K562 (cell line): ENCODE measurements at regions not wholly inside any gene's neighbourhood (a gene's known extent, or its start where the extent isn't known, plus 50 kb on each side); places are given as distances from the start of the nearest gene placed in this dataset.

Source experiments
- ATAC-seq: fragments of 200-7000 bp; cut with Tn5 transposase; 3 replicates; pipeline ENCODE4 v1.9.1; 2020; ENCODE audit warnings: moderate library complexity
- BruUV-seq: library from RNA; stranded (reverse); fragments of 400-500 nt; replicated peaks from 2 replicates; lab custom pipeline; 2021; lab: Mats Ljungman, UMichigan
- CTCF ChIA-PET: fragments of 300-600 bp; formaldehyde crosslinking; extraction: SDS; loops from one replicate; lab custom pipeline; 2021; ENCODE audit warnings: low intra/inter-chr PET ratio; lab: Yijun Ruan, JAX
- POLR2A ChIA-PET: fragments of 300-600, 350-650 bp; sonication (Branson Sonifier 250); formaldehyde crosslinking; extraction: SDS; loops from one replicate; lab custom pipeline; 2021; ENCODE audit warnings: antibody characterized with exemption, inconsistent platforms; lab: Yijun Ruan, JAX
- DNase-seq, 4 experiments: peaks; one replicate each; pipeline versions ENCODE4 v3.0.0 to v3.0.0-alpha.2; 2011 to 2018; ENCODE audit warnings: low spot score in 3 of 4, mixed read lengths in 3 of 4; ENCODE audit errors: extremely low read depth in 1 of 4
- FAIRE-seq: peaks from 2 replicates; lab custom pipeline; 2011; peaks lifted over from hg19 to GRCh38; lab: Jason Lieb, UNC
- H2AFZ ChIP-seq: 2 replicates; pipeline ENCODE4 v1.6.0; 2011; ENCODE audit warnings: low read depth, low read length, control low read depth, inconsistent platforms
- H3K27ac ChIP-seq: fragments of 200-600 bp; 3 replicates; pipeline ENCODE4 v1.8.0; 2011; ENCODE audit warnings: low read depth, mild to moderate bottlenecking, control low read depth, inconsistent platforms, low read length, moderate library complexity, mixed read lengths; ENCODE audit errors: extremely low read depth
- H3K27me3 ChIP-seq, 2 experiments: fragments of 300-600 bp in 1 of 2; 2 replicates in 1 of 2; 3 replicates in 1 of 2; pipeline versions ENCODE4 v1.6.0 to v1.8.0; 2011; ENCODE audit warnings: inconsistent platforms in 2 of 2, low read length in 2 of 2, mild to moderate bottlenecking in 1 of 2, mixed read lengths in 1 of 2, moderate library complexity in 1 of 2; ENCODE audit not compliant: control insufficient read depth in 2 of 2, insufficient read depth in 2 of 2
- H3K36me3 ChIP-seq: fragments of 300-600 bp; 3 replicates; pipeline ENCODE4 v1.8.0; 2011; ENCODE audit warnings: mild to moderate bottlenecking, low read length, inconsistent platforms; ENCODE audit not compliant: control insufficient read depth, insufficient read depth
- H3K4me1 ChIP-seq, 2 experiments: fragments of 200-600 bp in 1 of 2; replicated peaks in 1 of 2; 2 replicates in 1 of 2; 3 replicates in 1 of 2; pipeline versions ENCODE4 v1.5.1 to v1.8.0; 2011; ENCODE audit warnings: inconsistent platforms in 2 of 2, low read length in 2 of 2, mild to moderate bottlenecking in 1 of 2, mixed read lengths in 1 of 2, moderate library complexity in 1 of 2; ENCODE audit not compliant: control insufficient read depth in 2 of 2, insufficient read depth in 2 of 2
- H3K4me2 ChIP-seq: 2 replicates; pipeline ENCODE4 v1.6.1; 2011; ENCODE audit warnings: low read length, control low read depth, inconsistent platforms, mixed read lengths; ENCODE audit not compliant: insufficient read depth
- H3K4me3 ChIP-seq: fragments of 200-600 bp; sonication (generic), shearing (Covaris generic); 2 replicates; pipeline ENCODE4 v1.5.1; 2016; ENCODE audit warnings: control low read depth, inconsistent platforms
- H3K79me2 ChIP-seq: fragments of 200-600 bp; 3 replicates; pipeline ENCODE4 v1.8.0; 2011; ENCODE audit warnings: low read length, inconsistent platforms; ENCODE audit not compliant: control insufficient read depth, insufficient read depth
- H3K9ac ChIP-seq, 2 experiments: 2 replicates each; pipeline versions ENCODE4 v1.6.0 to v1.6.1; 2011; ENCODE audit warnings: low read depth in 2 of 2, low read length in 2 of 2, control low read depth in 1 of 2, inconsistent platforms in 1 of 2, mild to moderate bottlenecking in 1 of 2, mixed read lengths in 1 of 2; ENCODE audit not compliant: insufficient read depth in 1 of 2
- H3K9me1 ChIP-seq: one replicate; pipeline ENCODE4 v1.6.0; 2011; ENCODE audit warnings: inconsistent platforms, mild to moderate bottlenecking, low read length, moderate library complexity; ENCODE audit not compliant: control insufficient read depth, insufficient read depth
- H3K9me3 ChIP-seq: replicated peaks from 2 replicates; pipeline ENCODE4 v1.5.1; 2011; ENCODE audit warnings: low read depth, low read length, inconsistent platforms; ENCODE audit not compliant: control insufficient read depth, insufficient read depth
- H4K20me1 ChIP-seq: replicated peaks from 2 replicates; pipeline ENCODE4 v1.6.1; 2011; ENCODE audit warnings: low read length, inconsistent platforms, mixed read lengths; ENCODE audit not compliant: control insufficient read depth, insufficient read depth
- ZBTB11 ChIP-seq, 3 experiments: fragments of 200-800 bp in 1 of 3; fragments of 250-450 bp in 1 of 3; fragments of 450-650 bp in 1 of 3; sonication (Bioruptor Pico) in 1 of 3; sonication (Bioruptor generic) in 1 of 3; formaldehyde crosslinking in 1 of 3; IDR thresholded peaks; 2 replicates each; pipeline versions ENCODE4 v1.6.1 to v1.8.0; 2016 to 2022; ENCODE audit warnings: mild to moderate bottlenecking in 2 of 3, missing genetic modification characterization in 2 of 3, missing compliant biosample characterization in 1 of 3, moderate library complexity in 1 of 3
- ZNF592 ChIP-seq: fragments of 450-650 bp; IDR thresholded peaks from 2 replicates; pipeline ENCODE4 v1.6.1; 2017; ENCODE audit warnings: antibody characterized with exemption, mild to moderate bottlenecking
- WGBS: fragments of 100-300 bp; shearing (Covaris generic); methylation state at CpG from one replicate; pipeline ENCODE4 v1.1.6; 2016; ENCODE audit warnings: low coverage, mixed read lengths; ENCODE audit not compliant: insufficient coverage; ENCODE audit errors: missing lambda C conversion rate; 5-methylcytosine and 5-hydroxymethylcytosine counted together
- in situ Hi-C: fragments of 300-500 bp; cut with MboI; formaldehyde crosslinking; loops from 4 replicates; pipeline ENCODE4 v1.15.0; 2018; ENCODE audit warnings: inconsistent platforms, mixed read lengths
- intact Hi-C: fragments of 100-400 bp; cut with micrococcal nuclease; formaldehyde crosslinking; loops from 2 replicates; pipeline ENCODE4 v1.14.2; 2022

GRCh38 chr15:49734831-49735508 lies 114.1 kb downstream of the DTWD1 start:
- H4K20me1 ChIP-seq, result no peaks in the 10 kb centered on the region
- no peak for DNase-seq
- intact Hi-C loops, result no loop called here
- H3K4me1 ChIP-seq, result peaks cover 0 to 3% of the 10 kb centered on the region in 2 experiments; a peak in 1 of 5 replicates
- H2AFZ ChIP-seq, result no peak overlapping the region
- POLR2A ChIA-PET, result no interaction called here
- no peaks in the 10 kb centered on the region for H3K9me1 ChIP-seq
- H3K27me3 ChIP-seq, result no peaks in the 10 kb centered on the region
- in situ Hi-C loops, result no loop called here
- no peaks in the 10 kb centered on the region for H3K9me3 ChIP-seq
- H3K27ac ChIP-seq, result no peak overlapping the region
- TF ChIP-seq ZBTB11 (CRISPR knock-in tag; IDR thresholded peaks at IDR 0.05) (peak in 1 of 3 experiments; percentile 18; a peak in 1 of 6 replicates), ZNF592 (no peak)
- TF ChIP-seq, all 486 proteins: peak for 1
- H3K36me3 ChIP-seq, result no peaks in the 10 kb centered on the region
- ATAC-seq (no peak), FAIRE-seq (no peak)
- no peak overlapping the region for H3K4me2 ChIP-seq
- H3K4me3 ChIP-seq, result no peak overlapping the region
- WGBS, result 18% methylated on average over 4 of the region's 4 CpGs
- CTCF ChIA-PET, result no interaction called here
- H3K9ac ChIP-seq, result no peak overlapping the region
- no peaks in the 10 kb centered on the region for H3K79me2 ChIP-seq
- no TSS peak for BruUV-seq
